ENCODE measurements at regions not wholly inside any gene's neighbourhood (a gene's known extent, or its start where the extent isn't known, plus 50 kb on each side); places are given as distances from the start of the nearest gene placed in this dataset.

DNA sequence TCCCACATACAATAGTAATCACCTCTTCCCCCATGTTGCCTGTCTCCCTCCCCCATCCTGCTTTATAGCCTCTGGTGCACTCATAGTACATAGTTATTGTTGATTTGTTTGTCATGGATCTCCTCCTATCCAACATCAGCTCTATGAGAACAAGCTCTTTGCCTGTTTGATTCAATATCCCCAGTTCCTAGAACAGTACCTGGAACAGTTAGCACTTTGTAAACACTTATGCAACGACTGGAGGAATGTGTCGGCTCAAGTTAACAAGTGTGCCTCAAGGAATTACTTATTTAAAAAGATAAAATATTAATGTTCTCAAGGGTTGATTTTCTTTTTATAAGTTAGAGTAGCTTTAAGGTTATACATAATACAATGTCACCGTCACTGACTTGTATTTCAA is 271.6 kb upstream of the KAZN start:
- H3F3A ChIP-seq (ENCODE audit: control insufficient read depth, insufficient read depth), result no peaks in the 10 kb centered on the region
- no peak overlapping the region for H3K4me3 ChIP-seq (ENCODE audit: low read length)
- H3K4me1 ChIP-seq (ENCODE audit: control insufficient read depth, low read length), result no peaks in the 10 kb centered on the region
- H3K9me3 ChIP-seq (ENCODE audit: control insufficient read depth, insufficient read depth, low read length), result no peaks in the 10 kb centered on the region
- H3K36me3 ChIP-seq (ENCODE audit: control insufficient read depth, low read length), result no peaks in the 10 kb centered on the region
- H4K20me1 ChIP-seq (ENCODE audit: control insufficient read depth, insufficient read depth, low read depth, low read length), result no peaks in the 10 kb centered on the region
- TF ChIP-seq, protein P1, sequence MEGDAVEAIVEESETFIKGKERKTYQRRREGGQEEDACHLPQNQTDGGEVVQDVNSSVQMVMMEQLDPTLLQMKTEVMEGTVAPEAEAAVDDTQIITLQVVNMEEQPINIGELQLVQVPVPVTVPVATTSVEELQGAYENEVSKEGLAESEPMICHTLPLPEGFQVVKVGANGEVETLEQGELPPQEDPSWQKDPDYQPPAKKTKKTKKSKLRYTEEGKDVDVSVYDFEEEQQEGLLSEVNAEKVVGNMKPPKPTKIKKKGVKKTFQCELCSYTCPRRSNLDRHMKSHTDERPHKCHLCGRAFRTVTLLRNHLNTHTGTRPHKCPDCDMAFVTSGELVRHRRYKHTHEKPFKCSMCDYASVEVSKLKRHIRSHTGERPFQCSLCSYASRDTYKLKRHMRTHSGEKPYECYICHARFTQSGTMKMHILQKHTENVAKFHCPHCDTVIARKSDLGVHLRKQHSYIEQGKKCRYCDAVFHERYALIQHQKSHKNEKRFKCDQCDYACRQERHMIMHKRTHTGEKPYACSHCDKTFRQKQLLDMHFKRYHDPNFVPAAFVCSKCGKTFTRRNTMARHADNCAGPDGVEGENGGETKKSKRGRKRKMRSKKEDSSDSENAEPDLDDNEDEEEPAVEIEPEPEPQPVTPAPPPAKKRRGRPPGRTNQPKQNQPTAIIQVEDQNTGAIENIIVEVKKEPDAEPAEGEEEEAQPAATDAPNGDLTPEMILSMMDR (IDR thresholded peaks at IDR 0.05; ENCODE audit: low read depth, low read length, poor library complexity, severe bottlenecking), result no peak
- TF ChIP-seq EZH2phosphoT487 (IDR thresholded peaks at IDR 0.05; ENCODE audit: borderline replicate concordance, low read length), result no peak
- H3K27ac ChIP-seq (ENCODE audit: low read depth, low read length), result no peak overlapping the region
- no peaks in the 10 kb centered on the region for H3K27me3 ChIP-seq (ENCODE audit: control insufficient read depth, low read length)
- no peaks in the 10 kb centered on the region for H3K79me2 ChIP-seq (ENCODE audit: control insufficient read depth, low read length)
- H3K9me2 ChIP-seq (replicated peaks; ENCODE audit: control insufficient read depth, low read length), result no peaks in the 10 kb centered on the region
- H3K4me2 ChIP-seq (ENCODE audit: low read length), result no peak overlapping the region

DNA sequence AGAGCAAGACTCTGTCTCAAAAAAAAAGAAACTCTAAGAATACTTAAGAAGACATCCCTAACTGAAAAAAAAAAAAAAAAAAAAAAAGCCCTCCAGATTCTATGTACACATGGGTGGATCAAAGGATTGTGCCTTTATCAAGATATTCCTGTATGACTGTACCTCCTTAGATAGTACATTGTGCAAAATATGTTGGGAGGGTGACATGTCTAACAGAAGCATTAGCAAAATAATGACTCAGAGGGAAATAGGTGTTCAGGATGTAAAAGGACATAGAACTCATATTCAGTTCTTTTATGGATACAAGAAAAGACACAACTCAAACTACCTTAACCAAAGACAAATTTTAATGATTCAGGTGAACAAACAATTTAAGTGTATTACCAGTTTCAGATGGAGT is 269.8 kb upstream of the KAZN start:
- TF ChIP-seq EZH2phosphoT487 (IDR thresholded peaks at IDR 0.05; ENCODE audit: borderline replicate concordance, low read length), result no peak
- TF ChIP-seq, protein P1 (IDR thresholded peaks at IDR 0.05; ENCODE audit: low read depth, low read length, poor library complexity, severe bottlenecking), result no peak
- Histone ChIP-seq H3K27ac (ENCODE audit: low read depth, low read length) (no peak overlapping the region), H3K9me2 (replicated peaks; ENCODE audit: control insufficient read depth, low read length) (no peaks in the 10 kb centered on the region)

GRCh38 chr1:14332158-14332557 is 266.3 kb upstream of the KAZN start:
- Histone ChIP-seq H4K20me1 (ENCODE audit: control insufficient read depth, insufficient read depth, low read depth, low read length) (no peaks in the 10 kb centered on the region), H3K9me3 (ENCODE audit: control insufficient read depth, insufficient read depth, low read length) (no peaks in the 10 kb centered on the region), H3F3A (ENCODE audit: control insufficient read depth, insufficient read depth) (no peaks in the 10 kb centered on the region), H3K4me3 (ENCODE audit: low read length) (no peak overlapping the region), H3K9me2 (replicated peaks; ENCODE audit: control insufficient read depth, low read length) (no peaks in the 10 kb centered on the region), H3K27me3 (ENCODE audit: control insufficient read depth, low read length) (no peaks in the 10 kb centered on the region; the same call in 1 of the 2 replicates), H3K4me1 (ENCODE audit: control insufficient read depth, low read length) (no peaks in the 10 kb centered on the region), H3K36me3 (ENCODE audit: control insufficient read depth, low read length) (no peaks in the 10 kb centered on the region), H3K27ac (ENCODE audit: low read depth, low read length) (no peak overlapping the region), H3K4me2 (ENCODE audit: low read length) (no peak overlapping the region), H3K79me2 (ENCODE audit: control insufficient read depth, low read length) (no peaks in the 10 kb centered on the region)
- no peak for TF ChIP-seq EZH2phosphoT487 (IDR thresholded peaks at IDR 0.05; ENCODE audit: borderline replicate concordance, low read length)

More for the DNA sequence above, 269.8 kb upstream of the KAZN start:
- H3K9me3 ChIP-seq (ENCODE audit: control insufficient read depth, insufficient read depth, low read length), result no peaks in the 10 kb centered on the region
- no peaks in the 10 kb centered on the region for H3K79me2 ChIP-seq (ENCODE audit: control insufficient read depth, low read length)
- no peaks in the 10 kb centered on the region for H4K20me1 ChIP-seq (ENCODE audit: control insufficient read depth, insufficient read depth, low read depth, low read length)
- H3K4me2 ChIP-seq (ENCODE audit: low read length), result no peak overlapping the region
- H3K27me3 ChIP-seq (ENCODE audit: control insufficient read depth, low read length), result no peaks in the 10 kb centered on the region
- H3K4me1 ChIP-seq (ENCODE audit: control insufficient read depth, low read length), result no peaks in the 10 kb centered on the region
- no peaks in the 10 kb centered on the region for H3F3A ChIP-seq (ENCODE audit: control insufficient read depth, insufficient read depth)
- H3K36me3 ChIP-seq (ENCODE audit: control insufficient read depth, low read length), result no peaks in the 10 kb centered on the region
- no peak overlapping the region for H3K4me3 ChIP-seq (ENCODE audit: low read length)

DNA sequence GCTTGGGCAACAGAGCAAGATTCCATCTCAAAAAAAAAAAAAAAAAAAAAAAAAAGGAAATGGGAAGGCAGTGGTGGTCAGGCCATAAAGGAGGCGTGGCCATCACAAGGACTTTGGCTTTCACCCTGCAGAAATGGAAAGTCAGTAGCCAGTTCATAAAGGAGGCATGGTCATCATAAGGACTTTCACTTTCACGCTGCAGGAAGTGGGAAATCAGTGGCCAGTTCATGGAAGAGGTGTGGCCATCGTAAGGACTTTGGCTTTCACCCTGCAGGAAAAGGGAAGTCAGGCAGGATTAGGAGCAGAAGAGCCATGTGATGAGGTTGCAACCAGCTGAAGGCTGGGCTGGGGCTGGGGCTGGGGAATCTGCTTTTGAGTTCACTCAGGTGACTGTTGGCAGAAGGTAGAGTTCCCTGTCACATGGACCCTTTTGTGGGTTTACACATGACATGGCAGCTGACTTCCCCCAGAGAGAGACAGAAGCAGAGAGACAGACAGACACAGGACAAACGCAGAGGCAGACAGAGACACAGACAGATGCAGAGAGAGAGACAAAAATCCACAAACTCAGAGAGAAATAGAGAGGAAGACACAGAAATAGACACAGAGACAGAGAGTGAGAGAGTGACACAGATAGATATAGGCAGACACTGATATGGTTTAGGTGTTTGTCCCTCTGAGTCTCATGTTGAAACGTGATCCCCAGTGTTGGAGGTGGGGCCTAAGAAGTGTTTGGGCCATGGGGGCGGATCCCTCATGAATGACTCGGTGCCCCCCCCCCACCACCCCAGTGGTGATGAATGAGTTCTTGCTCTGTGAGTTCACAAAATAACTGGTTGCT is 263.9 kb upstream of the KAZN start:
- Histone ChIP-seq H3K9me3 (ENCODE audit: control insufficient read depth, insufficient read depth, low read length) (no peaks in the 10 kb centered on the region), H3K36me3 (ENCODE audit: control insufficient read depth, low read length) (no peaks in the 10 kb centered on the region), H4K20me1 (ENCODE audit: control insufficient read depth, insufficient read depth, low read depth, low read length) (no peaks in the 10 kb centered on the region), H3K27ac (ENCODE audit: low read depth, low read length) (no peak overlapping the region), H3K4me1 (ENCODE audit: control insufficient read depth, low read length) (no peaks in the 10 kb centered on the region), H3K27me3 (ENCODE audit: control insufficient read depth, low read length) (no peaks in the 10 kb centered on the region; the same call in 1 of the 2 replicates), H3K4me2 (ENCODE audit: low read length) (no peak overlapping the region), H3K9me2 (replicated peaks; ENCODE audit: control insufficient read depth, low read length) (no peaks in the 10 kb centered on the region), H3F3A (ENCODE audit: control insufficient read depth, insufficient read depth) (no peaks in the 10 kb centered on the region), H3K4me3 (ENCODE audit: low read length) (no peak overlapping the region), H3K79me2 (ENCODE audit: control insufficient read depth, low read length) (no peaks in the 10 kb centered on the region)
- TF ChIP-seq, protein P1 (IDR thresholded peaks at IDR 0.05; ENCODE audit: low read depth, low read length, poor library complexity, severe bottlenecking), result no peak

Data from DOHH2 (cell line).